K562 (cell line): ENCODE measurements at regions not wholly inside any gene's neighbourhood (a gene's known extent, or its start where the extent isn't known, plus 50 kb on each side); places are given as distances from the start of the nearest gene placed in this dataset.

Source experiments
- POLR2A ChIP-seq: fragments of 450-650 bp; conservative IDR thresholded peaks from 2 replicates; pipeline ENCODE4 v1.6.1; 2016
- TF ChIP-seq, protein P1 (sequence below): fragments of 450-650 bp; IDR thresholded peaks from 2 replicates; pipeline ENCODE4 v1.6.1; 2017; ENCODE audit warnings: mild to moderate bottlenecking, moderate library complexity

DNA sequence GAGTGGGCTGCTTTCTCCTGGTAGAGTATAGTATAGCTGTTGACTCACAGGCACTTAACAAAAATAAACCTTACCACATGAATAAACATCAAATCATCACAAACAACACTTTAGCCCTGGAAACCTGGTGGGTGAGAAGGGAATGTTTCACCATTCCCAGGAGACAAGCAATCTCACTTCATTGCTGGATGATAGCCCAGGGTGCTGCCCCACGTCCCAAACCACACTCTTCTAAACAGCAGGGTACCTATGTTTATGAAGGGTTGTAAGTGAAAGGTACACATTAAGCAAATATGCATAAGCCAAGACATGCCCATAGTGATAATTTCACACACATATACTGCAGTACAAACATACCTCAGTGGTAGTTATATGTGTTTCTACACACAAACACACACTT lies 276.2 kb downstream of the FGFR2 start:
- no peak for TF ChIP-seq POLR2A
- TF ChIP-seq, protein P1, sequence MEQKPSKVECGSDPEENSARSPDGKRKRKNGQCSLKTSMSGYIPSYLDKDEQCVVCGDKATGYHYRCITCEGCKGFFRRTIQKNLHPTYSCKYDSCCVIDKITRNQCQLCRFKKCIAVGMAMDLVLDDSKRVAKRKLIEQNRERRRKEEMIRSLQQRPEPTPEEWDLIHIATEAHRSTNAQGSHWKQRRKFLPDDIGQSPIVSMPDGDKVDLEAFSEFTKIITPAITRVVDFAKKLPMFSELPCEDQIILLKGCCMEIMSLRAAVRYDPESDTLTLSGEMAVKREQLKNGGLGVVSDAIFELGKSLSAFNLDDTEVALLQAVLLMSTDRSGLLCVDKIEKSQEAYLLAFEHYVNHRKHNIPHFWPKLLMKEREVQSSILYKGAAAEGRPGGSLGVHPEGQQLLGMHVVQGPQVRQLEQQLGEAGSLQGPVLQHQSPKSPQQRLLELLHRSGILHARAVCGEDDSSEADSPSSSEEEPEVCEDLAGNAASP, result no peak
